ENCODE measurements at regions not wholly inside any gene's neighbourhood (a gene's known extent, or its start where the extent isn't known, plus 50 kb on each side); places are given as distances from the start of the nearest gene placed in this dataset.

- no peak for DNase-seq (ENCODE audit: low read depth)
- Histone ChIP-seq H3K27me3 (ENCODE audit: control insufficient read depth, insufficient read depth, low read length) (peaks cover 9% of the 10 kb centered on the region), H3K4me3 (ENCODE audit: low read depth, low read length) (no peak overlapping the region), H3K36me3 (ENCODE audit: control insufficient read depth, insufficient read depth, low read length) (no peaks in the 10 kb centered on the region)
- no peak for TF ChIP-seq CTCF (IDR thresholded peaks at IDR 0.05; ENCODE audit: insufficient read depth, low read length, poor library complexity, severe bottlenecking)
These were observed 289.8 kb upstream of the RTL1 start for GRCh38 chr14:101193106-101193844.

- no peak overlapping the region for H3K4me3 ChIP-seq (ENCODE audit: low read depth, low read length)
- TF ChIP-seq CTCF (IDR thresholded peaks at IDR 0.05; ENCODE audit: insufficient read depth, low read length, poor library complexity, severe bottlenecking), result no peak
- no peaks in the 10 kb centered on the region for H3K36me3 ChIP-seq (ENCODE audit: control insufficient read depth, insufficient read depth, low read length)
- H3K27me3 ChIP-seq (ENCODE audit: control insufficient read depth, insufficient read depth, low read length), result peaks cover 9% of the 10 kb centered on the region
- no peak for DNase-seq (ENCODE audit: low read depth)
These were observed 290.4 kb upstream of the RTL1 start for GRCh38 chr14:101193845-101194372.

GRCh38 chr14:101194373-101195308, 291.1 kb upstream of the RTL1 start:
- Histone ChIP-seq H3K36me3 (ENCODE audit: control insufficient read depth, insufficient read depth, low read length) (no peaks in the 10 kb centered on the region), H3K27me3 (ENCODE audit: control insufficient read depth, insufficient read depth, low read length) (peaks cover 6% of the 10 kb centered on the region), H3K4me3 (ENCODE audit: low read depth, low read length) (no peak overlapping the region)
- DNase-seq (ENCODE audit: low read depth), result no peak
- TF ChIP-seq CTCF (IDR thresholded peaks at IDR 0.05; ENCODE audit: insufficient read depth, low read length, poor library complexity, severe bottlenecking), result no peak

GRCh38 chr14:101195309-101195901, 291.9 kb upstream of the RTL1 start:
- no peak for TF ChIP-seq CTCF (IDR thresholded peaks at IDR 0.05; ENCODE audit: insufficient read depth, low read length, poor library complexity, severe bottlenecking)
- DNase-seq (ENCODE audit: low read depth), result no peak
- Histone ChIP-seq H3K27me3 (ENCODE audit: control insufficient read depth, insufficient read depth, low read length) (peaks cover 6% of the 10 kb centered on the region), H3K4me3 (ENCODE audit: low read depth, low read length) (no peak overlapping the region), H3K36me3 (ENCODE audit: control insufficient read depth, insufficient read depth, low read length) (no peaks in the 10 kb centered on the region)

- no peak for TF ChIP-seq CTCF (IDR thresholded peaks at IDR 0.05; ENCODE audit: insufficient read depth, low read length, poor library complexity, severe bottlenecking)
- H3K36me3 ChIP-seq (ENCODE audit: control insufficient read depth, insufficient read depth, low read length), result no peaks in the 10 kb centered on the region
- H3K4me3 ChIP-seq (ENCODE audit: low read depth, low read length), result no peak overlapping the region
- no peak for DNase-seq (ENCODE audit: low read depth)
- peaks cover 6% of the 10 kb centered on the region for H3K27me3 ChIP-seq (ENCODE audit: control insufficient read depth, insufficient read depth, low read length)
These were observed 292.7 kb upstream of the RTL1 start for GRCh38 chr14:101196051-101196712.

All from kidney epithelial cell (primary cell).